Fibroblast of gingiva (primary cell): ENCODE measurements at regions not wholly inside any gene's neighbourhood (a gene's known extent, or its start where the extent isn't known, plus 50 kb on each side); places are given as distances from the start of the nearest gene placed in this dataset.
A peak's percentile ranks its signal among the peaks of the same experiment; 100 is the strongest.

ENCODE experiments used
- DNase-seq: peaks from one replicate; pipeline ENCODE4 v3.0.0-alpha.2; 2011; ENCODE audit warnings: low read depth

DNA sequence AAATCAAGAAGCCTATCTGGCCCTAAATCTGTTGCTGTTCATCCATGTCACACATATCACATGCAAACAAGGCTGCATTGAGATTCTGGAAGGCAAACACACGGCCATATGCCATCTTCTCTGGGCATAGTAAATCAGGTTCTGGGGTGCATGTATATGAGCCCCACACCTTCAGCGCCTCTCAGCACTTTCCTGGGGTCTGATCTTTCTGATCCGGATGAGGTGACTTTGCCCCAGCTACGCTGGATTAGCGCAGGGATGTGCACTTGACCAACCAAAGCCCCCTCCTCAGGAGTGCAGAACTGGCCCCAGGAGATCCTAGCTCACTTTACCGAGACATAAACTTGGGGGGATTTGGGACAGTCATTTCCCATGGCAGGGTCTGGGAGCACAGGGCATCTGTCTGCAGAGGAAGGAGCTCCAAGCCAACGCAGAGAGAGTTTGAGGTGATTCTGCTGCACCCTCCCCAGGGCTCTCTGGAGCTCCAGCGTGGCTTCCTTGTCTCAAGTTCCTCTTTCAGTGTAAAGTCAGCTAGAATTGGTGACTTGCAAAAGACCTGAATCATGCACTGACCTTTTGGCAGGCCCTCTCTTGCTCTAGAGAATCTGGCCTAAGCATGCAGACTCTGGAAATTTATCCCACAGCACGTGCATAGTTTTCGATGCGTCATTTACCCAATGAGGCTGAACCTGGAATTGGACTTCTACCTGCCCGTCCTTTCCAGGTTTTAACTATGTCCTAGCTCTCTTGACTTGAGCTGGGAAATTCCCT lies 63.5 kb upstream of the KLF13 start:
- peak; percentile 76 for DNase-seq

DNA sequence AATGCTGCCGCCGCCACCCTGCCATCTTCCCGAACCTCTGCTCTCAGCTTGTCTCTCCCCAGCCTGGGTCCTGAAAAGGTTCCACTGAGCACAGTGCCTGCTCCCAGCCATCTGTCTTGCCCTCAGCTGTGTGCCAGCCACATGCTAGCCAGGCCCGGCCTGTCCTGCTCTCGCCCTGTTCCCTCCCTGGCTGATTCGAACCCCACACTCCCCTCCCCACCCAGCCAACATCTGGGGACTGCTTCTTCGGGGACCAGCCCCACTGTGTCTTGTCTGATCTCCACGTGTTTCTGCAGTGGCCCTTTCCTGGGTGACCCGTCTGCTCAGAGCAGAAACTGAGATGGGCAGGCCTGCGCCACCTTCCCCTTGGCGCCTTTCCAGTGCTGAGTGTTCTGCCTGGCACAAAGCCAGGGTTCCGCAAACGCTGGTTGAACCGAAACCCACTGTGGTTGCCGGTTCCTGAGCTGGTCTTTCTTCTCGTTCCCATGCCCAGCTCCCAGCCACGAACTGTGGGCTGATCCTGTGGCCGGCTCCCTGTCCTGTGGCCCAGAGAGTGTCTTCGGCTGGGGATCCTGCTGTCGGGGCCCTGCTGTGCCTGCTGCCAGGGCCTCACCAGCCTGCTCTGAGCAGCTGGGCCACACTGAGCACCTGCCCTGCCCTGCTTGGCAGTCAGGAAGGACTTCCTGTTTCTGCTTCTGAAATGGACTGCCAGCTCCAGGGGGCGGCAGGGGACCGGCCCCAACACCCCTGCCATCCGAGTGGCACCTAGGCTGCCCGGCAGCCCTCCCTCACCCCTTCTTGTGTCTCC lies 62.7 kb upstream of the KLF13 start:
- no peak for DNase-seq

DNA sequence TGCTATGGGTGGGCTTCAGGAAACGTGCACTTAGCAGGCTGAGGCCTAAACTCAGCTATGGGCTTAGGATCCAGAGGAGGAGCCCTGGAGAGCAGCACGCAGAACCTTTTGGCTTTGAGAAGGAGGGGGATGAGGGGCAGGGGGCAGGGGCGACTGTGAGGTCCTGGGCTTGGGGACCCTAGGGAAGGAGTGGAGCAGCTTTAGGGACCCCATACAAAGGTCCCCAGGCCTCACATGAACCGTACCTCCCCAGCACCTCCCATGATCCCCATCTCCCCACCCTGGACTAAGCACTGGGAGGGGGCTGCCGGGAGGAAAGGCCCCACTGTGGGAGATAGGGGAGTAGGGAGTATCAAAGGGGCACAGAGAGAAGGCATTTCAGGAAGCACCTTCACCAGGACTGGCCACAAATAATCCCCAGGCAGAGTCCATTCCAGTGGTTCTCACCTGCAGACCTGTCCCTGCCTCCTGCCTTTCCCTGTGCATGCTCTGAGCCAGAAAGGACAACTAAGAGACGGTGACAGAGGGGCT lies 62.0 kb upstream of the KLF13 start:
- DNase-seq, result no peak

DNA sequence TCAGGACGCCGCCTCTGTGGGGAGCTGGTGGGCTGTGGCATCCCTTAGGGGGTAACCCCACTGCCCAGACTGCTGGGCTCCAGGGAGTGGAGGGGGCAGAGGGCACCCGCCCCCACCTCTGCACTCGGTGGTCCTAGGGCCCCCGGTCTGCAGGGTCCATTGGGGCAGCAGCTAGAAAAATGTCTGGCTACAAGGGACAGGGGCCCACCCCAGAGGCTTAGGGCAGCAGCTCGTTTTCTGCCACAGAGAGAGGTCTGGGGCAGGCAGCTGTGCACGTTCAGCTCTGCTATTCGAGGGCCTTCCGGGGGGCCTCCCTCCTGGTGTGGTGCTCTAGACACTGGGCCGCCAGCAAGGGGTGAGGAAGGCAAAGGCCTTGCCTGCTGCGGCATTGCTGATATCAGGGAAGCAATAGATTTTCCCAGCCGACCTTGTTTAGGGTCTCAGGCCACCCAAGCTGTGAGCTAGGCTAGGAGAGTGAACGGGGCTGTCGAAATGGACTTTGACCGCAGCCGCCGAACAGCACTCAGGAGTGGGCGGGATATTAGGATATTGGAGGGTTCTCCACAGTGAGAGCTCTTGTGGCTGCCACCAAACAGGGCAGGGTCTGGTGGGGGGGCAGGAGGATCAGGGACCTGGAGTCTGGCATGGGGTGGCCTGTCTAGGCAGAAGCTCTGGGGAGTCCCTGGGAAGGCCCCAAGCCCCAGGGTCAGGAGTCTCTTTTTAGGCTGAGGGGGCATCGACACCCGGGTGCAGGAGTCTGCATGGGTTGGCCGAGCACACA lies 61.4 kb upstream of the KLF13 start:
- DNase-seq, result no peak

DNA sequence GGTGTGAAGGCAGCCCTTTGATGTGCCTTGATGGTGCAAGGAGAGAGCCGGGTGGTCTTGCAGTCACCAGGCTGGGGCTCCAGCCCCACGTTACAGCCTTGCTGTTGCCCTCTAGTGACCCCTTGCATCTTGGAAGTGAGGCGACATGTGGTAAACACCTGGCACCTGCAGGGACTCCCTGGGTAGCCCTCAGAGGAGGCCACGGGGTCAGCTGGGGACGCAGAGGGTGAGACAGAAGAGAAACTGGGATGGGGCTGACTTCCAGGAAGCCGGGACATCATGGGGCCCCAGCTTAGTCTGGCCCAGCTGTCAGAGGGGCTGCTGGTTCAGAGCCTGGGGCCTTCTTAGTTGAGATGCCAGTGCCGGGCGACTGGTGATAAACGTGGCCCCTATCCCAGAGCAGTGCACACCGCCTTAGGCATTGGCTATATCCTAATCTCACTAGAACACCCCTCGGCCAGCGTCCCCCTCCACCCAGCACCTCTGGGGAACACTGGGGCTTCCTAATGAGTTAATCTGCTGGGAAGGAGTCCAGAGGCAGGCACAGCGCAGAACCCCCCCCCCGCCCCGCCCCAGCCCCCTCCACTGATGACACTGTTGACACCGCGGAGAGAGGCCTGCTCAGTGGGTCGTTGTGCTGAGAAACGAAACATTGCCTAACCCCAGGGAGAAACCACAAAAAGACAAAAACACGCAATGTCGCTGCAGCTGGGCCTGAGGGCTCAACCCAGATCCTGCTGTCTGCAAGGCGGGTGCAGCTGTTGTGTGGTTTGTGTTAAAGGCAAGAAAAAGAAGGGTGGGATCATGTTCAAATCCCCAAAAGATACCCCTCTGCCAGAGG lies 60.5 kb upstream of the KLF13 start:
- DNase-seq, result peak; percentile 14

DNA sequence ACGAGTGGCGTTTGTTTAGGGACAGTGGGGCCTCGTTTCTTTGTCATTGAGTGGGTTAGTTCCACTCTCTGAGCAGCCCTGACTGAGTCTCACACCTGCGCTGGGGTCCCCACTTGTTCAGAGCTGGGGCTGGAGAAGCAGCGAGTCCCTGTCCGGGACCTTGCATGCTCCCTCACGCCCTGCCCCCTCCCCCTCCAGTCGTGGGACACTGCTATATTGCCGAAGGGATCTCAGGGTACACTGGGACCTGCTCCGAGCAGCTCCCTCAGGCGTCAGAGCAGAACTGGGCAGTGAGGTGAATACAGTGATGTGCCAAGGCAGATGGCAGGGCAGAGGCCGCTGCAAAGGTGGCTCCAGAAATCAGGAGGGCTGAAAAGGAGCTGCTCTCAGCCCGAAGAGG lies 59.9 kb upstream of the KLF13 start:
- DNase-seq, result no peak

DNA sequence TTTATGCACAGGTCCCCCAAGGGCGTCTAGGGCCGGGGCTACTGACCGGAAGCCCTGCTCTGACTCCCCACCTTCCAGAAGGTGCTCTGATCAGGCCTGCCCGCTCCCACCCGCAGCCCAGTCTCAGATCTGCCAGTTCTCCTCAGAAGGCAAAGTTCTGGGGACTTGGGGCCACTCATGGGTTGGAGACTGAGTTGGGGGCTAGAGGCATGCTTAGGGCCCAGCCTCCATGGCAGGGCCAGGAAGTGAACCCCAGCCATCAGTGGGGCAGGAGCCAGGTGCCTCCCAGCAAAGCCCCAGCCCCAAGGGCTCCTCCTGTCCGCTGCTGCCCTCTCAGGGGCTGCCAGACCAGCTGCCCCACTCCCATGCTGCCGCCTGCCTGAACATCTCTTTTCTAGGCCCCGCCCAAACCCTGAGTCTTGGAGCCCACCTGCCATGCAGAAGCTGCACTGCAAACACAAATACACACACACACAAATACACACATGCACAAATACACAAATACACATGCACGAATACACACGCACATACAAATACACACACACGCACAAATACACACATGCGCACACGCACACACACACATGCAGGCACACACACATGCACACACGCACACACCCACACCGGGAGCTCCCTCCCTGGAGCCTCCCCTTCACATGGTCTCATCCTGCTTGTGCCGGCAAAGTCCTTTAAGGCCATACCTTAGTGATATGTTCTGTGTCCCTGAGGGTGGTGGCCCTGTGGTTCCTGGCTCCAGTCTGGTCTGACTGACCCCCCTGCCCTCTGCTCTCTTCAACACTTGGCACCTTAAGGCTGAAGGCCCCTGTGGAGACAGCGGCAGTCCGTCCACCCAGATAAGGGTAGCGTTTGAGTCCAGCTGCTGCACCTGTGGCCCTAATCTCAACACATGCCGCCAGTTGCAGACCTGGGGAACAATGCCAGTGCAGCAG lies 59.2 kb upstream of the KLF13 start:
- DNase-seq, result no peak

DNA sequence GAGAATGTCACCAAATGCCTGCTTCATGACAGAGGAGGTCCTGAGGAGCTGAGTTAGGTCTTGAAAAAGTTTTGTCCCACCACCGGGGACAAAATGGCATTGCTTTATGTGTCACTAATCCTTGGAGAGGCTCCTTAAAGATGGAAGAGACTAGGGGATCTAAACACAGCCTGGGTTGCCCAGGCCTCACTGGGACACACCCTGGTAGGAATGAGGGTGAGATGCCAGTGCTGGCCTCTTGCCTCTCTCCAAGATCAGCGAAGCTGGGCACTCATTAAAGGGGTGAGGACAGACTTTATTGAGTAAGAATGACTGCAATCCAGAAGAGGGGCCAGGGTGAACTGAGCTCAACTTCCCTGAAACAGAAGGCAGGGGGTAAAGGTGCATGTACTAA lies 58.5 kb upstream of the KLF13 start:
- peak; percentile 14 for DNase-seq

DNA sequence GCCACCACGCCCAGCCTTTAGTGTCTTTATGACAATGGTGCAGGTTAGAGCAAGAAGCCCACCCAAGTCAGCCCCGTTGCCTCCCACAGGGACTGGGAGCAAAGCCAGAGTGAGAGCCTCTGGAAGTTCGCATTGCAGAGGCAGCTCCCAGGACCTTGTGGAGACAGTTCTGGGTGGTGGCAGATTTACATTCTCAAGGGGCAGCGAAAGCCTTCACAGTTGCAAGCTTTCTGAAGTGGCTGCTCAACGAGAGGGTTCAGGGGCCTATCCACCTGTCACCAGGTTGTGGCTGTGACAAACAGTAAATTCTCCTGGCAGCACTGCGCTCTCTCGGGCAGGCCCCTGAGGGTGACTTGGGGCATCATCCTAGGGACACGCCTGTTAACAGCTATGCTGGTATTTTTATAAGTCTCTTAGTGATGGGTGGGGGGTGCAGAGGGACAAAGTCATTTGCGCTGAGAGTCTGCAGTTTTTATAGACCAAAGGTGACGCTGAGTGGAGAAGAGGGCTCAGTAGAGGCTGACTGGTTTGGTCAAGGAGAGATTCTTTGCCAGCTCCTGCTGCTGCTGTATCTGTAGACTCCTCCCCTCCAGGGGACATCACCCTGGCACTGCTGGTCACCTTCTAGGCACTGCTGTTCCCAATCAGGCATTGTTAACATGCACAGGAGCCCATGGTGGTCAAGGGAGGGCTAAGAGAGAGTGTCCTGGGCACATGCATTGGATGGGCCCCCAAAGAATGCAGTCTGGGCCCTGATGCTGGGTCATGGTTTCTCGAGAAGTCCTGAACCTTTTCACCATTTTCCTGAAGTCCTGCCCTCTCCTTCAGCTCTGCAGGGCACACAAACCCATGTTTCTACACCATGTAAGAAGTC lies 57.5 kb upstream of the KLF13 start:
- no peak for DNase-seq

DNA sequence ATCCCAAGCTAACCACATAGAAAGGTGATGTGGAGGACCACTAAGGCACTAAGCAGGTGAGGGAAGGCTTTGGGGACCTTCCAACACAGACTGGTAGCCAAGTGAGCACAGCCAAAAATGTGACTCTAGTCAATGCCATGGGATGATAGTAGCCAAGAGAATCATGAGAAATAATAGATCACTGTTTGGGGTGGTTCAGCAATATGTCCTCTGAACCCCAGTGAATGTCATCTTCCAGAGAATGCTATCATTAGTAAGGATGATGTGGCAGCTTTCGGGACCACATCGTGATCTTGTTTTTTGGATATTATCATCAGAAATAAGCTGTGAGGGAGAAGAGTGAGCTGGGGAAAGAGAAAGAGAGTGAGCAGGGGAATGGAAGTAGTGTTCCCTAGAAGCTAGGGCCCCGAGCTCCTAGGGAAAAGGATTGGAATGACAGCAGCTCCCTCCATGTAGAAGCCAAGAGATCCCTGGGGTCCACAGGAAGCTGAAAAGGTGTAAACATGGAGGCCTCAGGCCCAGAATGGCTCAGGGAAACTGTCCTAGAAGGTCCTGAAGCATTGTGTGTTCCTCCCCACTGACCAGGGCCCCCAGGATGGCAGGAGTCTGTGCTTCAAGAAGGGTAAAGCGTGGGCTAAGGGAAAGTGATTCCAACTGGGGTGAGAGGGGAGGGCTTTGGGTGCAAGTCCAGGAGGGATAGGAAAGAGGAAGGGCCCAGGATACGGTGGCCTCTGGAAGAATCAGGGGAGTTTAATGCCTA lies 56.6 kb upstream of the KLF13 start:
- no peak for DNase-seq

DNA sequence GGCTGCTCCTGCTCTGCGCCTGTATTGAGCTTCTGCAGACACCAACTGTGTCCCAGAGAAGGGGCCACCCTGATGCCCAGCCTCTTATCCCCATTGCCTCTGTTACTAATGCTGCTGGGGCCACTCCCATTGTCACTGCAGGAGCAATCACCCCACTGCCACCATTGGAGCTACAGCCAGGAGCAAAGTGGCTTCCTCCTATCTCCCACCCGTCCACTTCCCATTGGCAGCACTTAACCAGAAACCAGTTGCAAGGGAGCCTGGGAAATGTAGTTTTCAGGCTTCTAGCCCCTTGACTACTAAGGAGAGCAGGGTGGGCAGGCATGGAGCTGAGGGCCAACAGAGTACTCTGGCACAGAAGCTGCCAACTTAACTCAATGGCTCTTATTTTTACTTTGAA lies 55.9 kb upstream of the KLF13 start:
- DNase-seq, result no peak

DNA sequence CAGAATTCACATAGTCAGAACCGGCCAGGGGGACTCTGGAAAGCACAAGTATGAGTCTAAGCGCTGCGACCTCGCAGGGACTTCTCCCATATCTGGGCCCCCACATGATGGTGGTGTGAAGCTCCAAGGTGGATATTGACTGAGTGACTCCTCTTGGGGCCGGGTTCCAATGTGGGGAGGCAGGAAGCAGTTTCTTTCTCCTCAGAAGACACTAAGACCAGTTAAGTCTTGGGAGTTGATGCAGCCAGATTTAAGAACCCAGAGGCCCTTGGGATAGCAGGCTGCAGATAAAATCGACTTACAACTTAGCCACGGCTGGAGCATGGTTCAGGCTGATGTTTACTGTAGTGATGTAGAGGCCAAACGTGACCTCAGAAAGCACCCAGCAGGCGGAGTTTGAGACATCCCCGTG lies 55.4 kb upstream of the KLF13 start:
- no peak for DNase-seq

DNA sequence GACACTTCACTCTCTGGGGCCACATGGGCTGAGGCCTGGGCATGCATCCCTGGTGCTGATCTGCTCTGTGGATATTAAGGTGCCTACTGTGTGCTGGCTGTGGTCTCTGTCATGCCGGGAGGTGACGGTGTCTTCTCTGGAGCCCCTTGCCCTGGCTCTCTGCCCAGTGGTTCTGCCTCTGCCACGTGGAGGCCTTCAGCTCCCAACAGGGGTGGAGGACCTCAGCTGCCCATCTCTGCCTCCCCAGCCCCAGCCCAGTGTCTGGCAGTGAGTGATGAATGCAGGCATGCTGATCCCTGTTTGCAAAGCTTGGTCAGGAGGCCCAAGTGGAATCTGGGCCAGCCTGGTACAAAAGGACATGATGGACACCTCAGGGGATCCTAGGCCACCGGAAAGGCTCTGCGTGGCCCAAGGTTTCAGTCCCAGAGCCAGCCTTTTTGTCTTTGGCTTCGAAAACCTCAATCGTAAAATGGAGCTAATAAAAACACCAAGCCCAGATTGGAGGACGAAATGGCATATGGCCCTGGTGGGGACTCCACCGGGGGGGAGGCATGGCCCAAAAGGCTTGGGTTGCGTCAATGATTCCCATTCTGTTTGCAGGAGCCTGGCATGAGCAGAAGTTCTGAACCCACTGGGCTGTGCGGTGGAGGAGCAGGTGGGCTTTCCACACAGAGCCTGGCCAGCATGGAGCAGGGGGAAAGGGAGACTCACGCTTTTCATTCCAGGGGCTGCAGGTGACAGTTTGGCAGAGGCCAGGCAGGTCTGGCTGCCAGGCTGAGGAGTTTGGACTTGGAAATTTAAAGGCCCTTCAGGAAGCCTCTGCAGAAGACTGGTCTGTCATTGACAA lies 54.7 kb upstream of the KLF13 start:
- no peak for DNase-seq

DNA sequence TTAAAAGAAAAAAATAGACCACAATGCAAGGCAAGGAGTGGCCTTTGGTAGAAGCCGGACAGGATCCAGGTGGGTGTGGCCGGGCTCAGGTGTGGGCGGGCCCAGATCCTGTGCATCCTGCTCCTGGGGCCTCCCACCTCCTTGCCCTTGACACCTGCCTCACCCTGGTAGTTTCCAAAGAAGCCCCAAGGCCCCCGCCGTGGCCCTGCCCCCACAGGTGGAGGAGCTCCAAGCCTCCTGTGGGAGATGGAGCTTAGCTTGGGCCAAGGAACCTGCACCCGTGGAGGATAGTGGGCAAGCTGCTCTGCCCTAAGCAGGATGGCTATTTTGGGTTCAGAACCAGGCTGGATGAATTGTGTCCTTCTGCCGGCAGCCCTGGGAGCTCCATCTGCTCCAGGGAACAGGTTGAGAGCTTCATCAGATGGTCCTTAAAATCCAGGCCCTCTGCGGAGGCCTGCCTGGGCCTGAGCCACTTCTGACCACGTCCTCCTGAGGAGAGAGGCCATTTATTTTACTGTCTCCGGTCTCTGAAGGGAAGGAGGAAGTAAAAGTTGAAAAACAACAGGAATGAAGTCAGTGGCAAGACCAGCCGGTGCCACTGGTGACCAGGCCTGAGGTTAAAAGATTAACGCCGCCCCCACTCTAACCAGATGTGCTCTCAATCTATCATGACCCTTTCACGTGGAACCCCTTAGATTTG lies 53.9 kb upstream of the KLF13 start:
- DNase-seq, result no peak

DNA sequence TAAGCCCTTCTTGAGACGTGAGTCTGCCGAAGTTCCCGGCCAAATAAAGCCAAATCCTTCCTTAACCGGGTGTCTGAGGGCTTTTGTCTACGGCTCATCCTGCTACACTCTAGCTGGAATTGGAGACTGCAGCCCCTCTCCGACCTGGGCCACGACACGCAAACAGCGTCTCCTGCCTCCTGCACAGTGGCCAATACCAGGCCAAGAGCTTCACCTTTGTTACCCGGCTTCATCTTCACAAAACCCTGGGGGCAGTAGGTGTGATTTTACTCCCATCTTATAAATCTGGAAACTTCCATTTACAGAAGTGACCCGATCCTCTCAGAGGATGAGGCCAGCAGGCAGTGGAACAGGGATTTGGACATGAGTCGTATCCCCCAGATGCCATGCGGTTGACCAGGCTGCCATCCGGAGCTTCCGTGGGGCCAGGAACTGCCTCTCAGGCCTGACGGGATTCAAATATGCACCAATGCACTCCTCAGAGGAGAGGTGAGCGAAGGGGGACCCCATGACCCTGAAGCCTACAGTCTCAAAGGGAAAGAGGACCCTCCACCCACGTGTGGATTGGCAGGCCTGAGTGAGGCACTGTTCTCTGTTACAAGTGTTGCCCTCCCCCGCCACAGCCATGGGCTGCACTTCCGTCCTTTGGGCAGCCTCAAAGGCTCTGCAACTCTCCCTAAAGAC lies 53.2 kb upstream of the KLF13 start:
- DNase-seq, result no peak

DNA sequence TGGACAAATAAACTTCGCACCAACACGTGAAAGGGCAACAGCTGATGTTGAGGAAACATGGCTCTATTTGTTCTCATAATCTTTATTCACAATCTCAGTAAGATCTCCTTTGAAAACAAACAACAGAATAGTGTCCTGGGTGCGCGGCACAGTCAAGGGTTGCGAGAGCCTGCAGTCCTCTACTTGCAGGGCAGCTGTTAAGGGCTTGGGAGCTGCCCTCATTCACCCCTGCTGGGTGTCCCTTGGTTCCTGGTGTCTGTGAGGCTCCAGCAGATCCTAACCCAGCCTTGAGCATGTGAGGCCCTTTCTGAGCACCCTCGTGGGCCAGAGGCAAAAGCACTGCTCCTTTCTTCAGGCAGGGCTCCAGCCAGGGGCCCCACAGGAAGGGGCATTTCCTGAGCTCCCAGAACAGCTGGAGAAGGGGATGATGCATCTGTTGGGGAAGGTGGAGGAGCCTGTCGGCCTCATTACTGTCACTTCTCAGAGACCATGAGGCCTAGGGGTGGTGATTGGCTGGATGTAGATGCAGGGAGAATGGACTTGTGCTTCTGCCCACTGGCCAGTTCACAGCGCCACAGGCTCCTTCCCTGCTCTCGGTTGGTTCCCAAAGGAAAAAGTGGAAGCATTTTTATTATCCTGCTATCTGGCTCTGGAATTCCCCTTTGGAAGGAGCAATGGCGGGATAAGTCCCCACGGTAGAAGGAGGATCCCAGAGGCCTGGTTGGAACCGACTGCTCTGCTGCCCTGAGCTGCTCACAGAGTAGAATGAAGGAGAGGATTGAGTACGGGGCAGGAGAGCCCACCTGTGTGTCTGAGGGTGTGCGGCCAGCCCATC lies 51.9 kb upstream of the KLF13 start:
- no peak for DNase-seq
